IMR-90 (cell line): ENCODE measurements at regions not wholly inside any gene's neighbourhood (a gene's known extent, or its start where the extent isn't known, plus 50 kb on each side); places are given as distances from the start of the nearest gene placed in this dataset.

Experiments
- ATAC-seq: fragments of 200-7000 bp; cut with Tn5 transposase; 2 replicates; pipeline ENCODE4 v1.9.1; 2020; ENCODE audit warnings: low read depth, mild to moderate bottlenecking, moderate library complexity
- BruUV-seq: library from RNA; stranded (reverse); fragments of 400-500 nt; replicated peaks from 2 replicates; lab custom pipeline; 2021; lab: Mats Ljungman, UMichigan
- CTCF ChIA-PET: fragments of 300-600 bp; formaldehyde crosslinking; extraction: SDS; loops from one replicate; lab custom pipeline; 2021; ENCODE audit warnings: antibody characterized with exemption; lab: Yijun Ruan, JAX
- POLR2A ChIA-PET: fragments of 300-600 bp; sonication (Branson Sonifier 250); formaldehyde crosslinking; loops from one replicate; lab custom pipeline; 2022; ENCODE audit warnings: antibody characterized with exemption; ENCODE audit not compliant: unreplicated experiment; lab: Charles Lee
- DNase-seq: peaks from one replicate; pipeline ENCODE4 v3.0.0; 2013
- H2AFZ ChIP-seq: replicated peaks from 2 replicates; pipeline ENCODE3; 2013; ENCODE audit warnings: low read length, mild to moderate bottlenecking; ENCODE audit not compliant: poor library complexity
- H2AK5ac ChIP-seq: 2 replicates; pipeline ENCODE4 v1.6.1; 2013; ENCODE audit warnings: low read depth, low read length, inconsistent platforms
- H2AK9ac ChIP-seq: replicated peaks from 2 replicates; pipeline ENCODE3; 2013; ENCODE audit warnings: mild to moderate bottlenecking, low read depth, low read length, moderate library complexity; ENCODE audit not compliant: poor library complexity
- H2BK120ac ChIP-seq: 2 replicates; pipeline ENCODE4 v1.6.1; 2013; ENCODE audit warnings: low read depth, low read length, inconsistent platforms
- H2BK15ac ChIP-seq: 3 replicates; pipeline ENCODE4 v1.6.1; 2013; ENCODE audit warnings: low read depth, low read length, inconsistent platforms
- H2BK20ac ChIP-seq: 2 replicates; pipeline ENCODE4 v1.6.1; 2013; ENCODE audit warnings: low read depth, mild to moderate bottlenecking, inconsistent platforms, low read length, moderate library complexity
- H2BK5ac ChIP-seq: 2 replicates; pipeline ENCODE4 v1.6.1; 2013; ENCODE audit warnings: mild to moderate bottlenecking, low read depth, low read length, inconsistent platforms; ENCODE audit not compliant: poor library complexity, severe bottlenecking
- H3K14ac ChIP-seq: replicated peaks from 2 replicates; pipeline ENCODE4 v1.6.1; 2013; ENCODE audit warnings: low read depth, low read length, inconsistent platforms
- H3K18ac ChIP-seq: 2 replicates; pipeline ENCODE4 v1.6.1; 2013; ENCODE audit warnings: low read depth, low read length, control low read depth
- H3K23ac ChIP-seq: 2 replicates; pipeline ENCODE4 v1.6.1; 2013; ENCODE audit warnings: low read depth, low read length, inconsistent platforms
- H3K27ac ChIP-seq: 2 replicates; pipeline ENCODE4 v1.5.1; 2013; ENCODE audit warnings: mild to moderate bottlenecking, control low read depth, low read length; ENCODE audit not compliant: insufficient read depth
- H3K27me3 ChIP-seq: 2 replicates; pipeline ENCODE4 v1.6.1; 2013; ENCODE audit warnings: low read length; ENCODE audit not compliant: control insufficient read depth, insufficient read depth
- H3K36me3 ChIP-seq: 2 replicates; pipeline ENCODE4 v1.6.1; 2013; ENCODE audit warnings: low read length, mixed read lengths; ENCODE audit not compliant: control insufficient read depth, insufficient read depth
- H3K4ac ChIP-seq: 2 replicates; pipeline ENCODE4 v1.6.1; 2013; ENCODE audit warnings: low read depth, low read length, inconsistent platforms
- H3K4me1 ChIP-seq: 2 replicates; pipeline ENCODE4 v1.6.1; 2013; ENCODE audit warnings: low read length, mixed read lengths; ENCODE audit not compliant: control insufficient read depth, insufficient read depth
- H3K4me2 ChIP-seq: 2 replicates; pipeline ENCODE4 v1.6.1; 2013; ENCODE audit warnings: low read depth, mild to moderate bottlenecking, control low read depth, low read length, moderate library complexity
- H3K4me3 ChIP-seq: 2 replicates; pipeline ENCODE4 v1.5.1; 2013; ENCODE audit warnings: low read depth, mild to moderate bottlenecking, control low read depth, low read length, moderate library complexity; ENCODE audit not compliant: insufficient read depth
- H3K56ac ChIP-seq: 2 replicates; pipeline ENCODE4 v1.6.1; 2013; ENCODE audit warnings: low read length, inconsistent platforms; ENCODE audit not compliant: insufficient read depth; ENCODE audit errors: extremely low read depth
- H3K79me1 ChIP-seq, 2 experiments: 2 replicates each; pipeline ENCODE4 v1.6.1; 2013; ENCODE audit warnings: low read length in 2 of 2, inconsistent platforms in 1 of 2, low read depth in 1 of 2
- H3K9ac ChIP-seq: 2 replicates; pipeline ENCODE4 v1.6.1; 2013; ENCODE audit warnings: low read depth, low read length, control low read depth
- H3K9me1 ChIP-seq: 2 replicates; pipeline ENCODE4 v1.6.1; 2013; ENCODE audit warnings: low read length, inconsistent platforms; ENCODE audit not compliant: insufficient read depth
- H3K9me3 ChIP-seq: 2 replicates; pipeline ENCODE4 v1.6.1; 2013; ENCODE audit warnings: low read length; ENCODE audit not compliant: control insufficient read depth, insufficient read depth
- H4K20me1 ChIP-seq: 2 replicates; pipeline ENCODE4 v1.6.1; 2013; ENCODE audit warnings: low read length, inconsistent platforms; ENCODE audit not compliant: insufficient read depth
- H4K5ac ChIP-seq: 2 replicates; pipeline ENCODE4 v1.6.1; 2013; ENCODE audit warnings: mild to moderate bottlenecking, low read depth, low read length, control low read depth
- H4K8ac ChIP-seq, 2 experiments: 2 replicates each; pipeline ENCODE4 v1.6.1; 2013; ENCODE audit warnings: low read depth in 2 of 2, low read length in 2 of 2, control low read depth in 1 of 2, inconsistent platforms in 1 of 2
- H4K91ac ChIP-seq: 2 replicates; pipeline ENCODE4 v1.6.1; 2013; ENCODE audit warnings: low read depth, low read length, inconsistent platforms; ENCODE audit not compliant: insufficient read depth
- CEBPB ChIP-seq: IDR thresholded peaks from 2 replicates; pipeline ENCODE4 v1.6.1; 2012; ENCODE audit warnings: low read depth, low read length, improper control_type of control experiment
- CHD1 ChIP-seq: IDR thresholded peaks from 2 replicates; pipeline ENCODE4 v1.6.1; 2012; ENCODE audit warnings: low read depth, low read length, improper control_type of control experiment
- MAFK ChIP-seq: IDR thresholded peaks from 2 replicates; pipeline ENCODE4 v1.6.1; 2012; ENCODE audit warnings: low read depth, low read length, improper control_type of control experiment
- MAZ ChIP-seq: IDR thresholded peaks from 2 replicates; pipeline ENCODE4 v1.6.1; 2012; ENCODE audit warnings: low read depth, mild to moderate bottlenecking, low read length, improper control_type of control experiment, moderate library complexity, borderline replicate concordance
- MXI1 ChIP-seq: IDR thresholded peaks from 2 replicates; pipeline ENCODE4 v1.6.1; 2012; ENCODE audit warnings: low read depth, mild to moderate bottlenecking, low read length, moderate library complexity, borderline replicate concordance
- NFE2L2 ChIP-seq: fragments of 150-350 bp; IDR thresholded peaks from 2 replicates; pipeline ENCODE4 v1.6.1; 2016; ENCODE audit warnings: low read depth, mild to moderate bottlenecking, low read length
- POLR2A ChIP-seq: IDR thresholded peaks from 2 replicates; pipeline ENCODE4 v1.6.1; 2012; ENCODE audit warnings: mild to moderate bottlenecking, low read depth, low read length
- RAD21 ChIP-seq: IDR thresholded peaks from 2 replicates; pipeline ENCODE4 v1.6.1; 2012; ENCODE audit warnings: low read length, improper control_type of control experiment
- RCOR1 ChIP-seq: IDR thresholded peaks from 2 replicates; pipeline ENCODE4 v1.6.1; 2012; ENCODE audit warnings: mild to moderate bottlenecking, low read length, improper control_type of control experiment; ENCODE audit not compliant: insufficient replicate concordance
- RFX5 ChIP-seq: IDR thresholded peaks from 2 replicates; pipeline ENCODE4 v1.8.0; 2012; ENCODE audit warnings: low read depth, mild to moderate bottlenecking, low read length, moderate library complexity
- SMC3 ChIP-seq: fragments of 150-350 bp; IDR thresholded peaks from 2 replicates; pipeline ENCODE4 v1.6.1; 2016; ENCODE audit warnings: low read depth, mild to moderate bottlenecking, antibody characterized with exemption, low read length, moderate library complexity
- WGBS, 2 experiments: methylation state at CpG; one replicate each; pipeline versions ENCODE4 v1.1.5 to v1.1.7; 2013; ENCODE audit warnings: missing lambda C conversion rate in 2 of 2; ENCODE audit not compliant: insufficient read length in 1 of 2; ENCODE audit errors: extremely low coverage in 2 of 2; 5-methylcytosine and 5-hydroxymethylcytosine counted together
- dilution Hi-C: fragments of 300-500 bp; cut with HindIII; formaldehyde crosslinking; loops from one replicate; pipeline ENCODE4 v1.14.3; 2018; ENCODE audit warnings: low sequenced_read_pairs; ENCODE audit not compliant: unreplicated experiment
- in situ Hi-C: fragments of 300-500 bp; cut with MboI; formaldehyde crosslinking; loops from 3 replicates; pipeline ENCODE4 v1.14.3; 2019; ENCODE audit warnings: low sequenced_read_pairs, inconsistent platforms, mixed read lengths
- intact Hi-C: fragments of 100-400 bp; cut with micrococcal nuclease; formaldehyde crosslinking; loops from 2 replicates; pipeline ENCODE4 v1.10.0; 2022
- TF ChIP-seq, protein P1 (sequence below): fragments of 150-350 bp; IDR thresholded peaks from 2 replicates; pipeline ENCODE4 v1.6.1; 2016; ENCODE audit warnings: low read depth, mild to moderate bottlenecking, low read length, moderate library complexity, borderline replicate concordance
- TF ChIP-seq, protein P2 (sequence below): conservative IDR thresholded peaks from 2 replicates; pipeline ENCODE4 v1.5.1; 2012; ENCODE audit warnings: mild to moderate bottlenecking, low read depth, low read length, improper control_type of control experiment

DNA sequence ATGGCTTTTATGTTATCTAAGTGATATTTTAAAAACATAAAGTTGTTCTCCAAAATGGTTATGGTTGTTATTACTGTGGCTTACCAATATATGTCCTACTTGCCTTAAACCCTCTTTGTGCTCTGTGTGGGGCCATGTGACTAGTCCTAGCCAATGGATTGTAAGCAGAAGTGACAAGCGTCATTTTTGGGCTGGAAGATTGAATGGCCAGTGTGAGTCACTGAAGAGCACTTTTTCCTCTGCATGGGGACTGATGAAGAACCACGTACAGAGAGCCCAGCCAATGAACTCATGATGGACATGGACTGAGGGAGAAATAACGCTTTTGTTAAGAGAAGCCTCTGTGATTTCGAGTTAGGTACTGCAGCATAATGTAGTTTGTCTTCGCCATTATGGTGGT is 332.7 kb downstream of the EDEM1 start:
- ChIA-PET POLR2A (no interaction called here), CTCF (no interaction called here)
- H2BK15ac ChIP-seq: no peak overlapping the region
- no peak overlapping the region for H3K4me3 ChIP-seq
- no peak overlapping the region for H3K23ac ChIP-seq
- H3K79me1 ChIP-seq: no peaks in the 10 kb centered on the region
- no peak overlapping the region for H4K91ac ChIP-seq
- no TSS peak for BruUV-seq
- H3K27ac ChIP-seq: no peak overlapping the region
- no peak overlapping the region for H3K4ac ChIP-seq
- no peaks in the 10 kb centered on the region for H3K36me3 ChIP-seq
- intact Hi-C loops (no loop called here), in situ Hi-C loops (no loop called here), dilution Hi-C loops (no loop called here)
- DNase-seq (no peak), ATAC-seq (no peak)
- H2AFZ ChIP-seq: no peak overlapping the region
- no peak overlapping the region for H3K4me2 ChIP-seq
- H2BK120ac ChIP-seq: no peak overlapping the region
- no peak overlapping the region for H2AK5ac ChIP-seq
- H3K9me3 ChIP-seq: 0 out of 2 replicates have a peak, but pooled peaks cover 2% of the 10 kb centered on the region
- H2BK5ac ChIP-seq: no peak overlapping the region
- H3K9me1 ChIP-seq: no peaks in the 10 kb centered on the region
- H3K4me1 ChIP-seq: no peaks in the 10 kb centered on the region
- H3K14ac ChIP-seq: no peak overlapping the region
- H4K8ac ChIP-seq: no peak overlapping the region
- H3K56ac ChIP-seq: no peak overlapping the region
- H3K27me3 ChIP-seq: no peaks in the 10 kb centered on the region
- 8% methylated on average over 2 of the region's 5 CpGs; no CpG with 5 or more reads in 1 of the 2 experiments for WGBS, 2 experiments
- no peak overlapping the region for H3K18ac ChIP-seq
- H4K5ac ChIP-seq: no peak overlapping the region
- H3K9ac ChIP-seq: no peak overlapping the region
- no peak overlapping the region for H2BK20ac ChIP-seq
- no peak for TF ChIP-seq RFX5
- TF ChIP-seq POLR2A: no peak
- no peak for TF ChIP-seq SMC3
- no peak for TF ChIP-seq MXI1
- no peak for TF ChIP-seq MAZ
- TF ChIP-seq, protein P1, sequence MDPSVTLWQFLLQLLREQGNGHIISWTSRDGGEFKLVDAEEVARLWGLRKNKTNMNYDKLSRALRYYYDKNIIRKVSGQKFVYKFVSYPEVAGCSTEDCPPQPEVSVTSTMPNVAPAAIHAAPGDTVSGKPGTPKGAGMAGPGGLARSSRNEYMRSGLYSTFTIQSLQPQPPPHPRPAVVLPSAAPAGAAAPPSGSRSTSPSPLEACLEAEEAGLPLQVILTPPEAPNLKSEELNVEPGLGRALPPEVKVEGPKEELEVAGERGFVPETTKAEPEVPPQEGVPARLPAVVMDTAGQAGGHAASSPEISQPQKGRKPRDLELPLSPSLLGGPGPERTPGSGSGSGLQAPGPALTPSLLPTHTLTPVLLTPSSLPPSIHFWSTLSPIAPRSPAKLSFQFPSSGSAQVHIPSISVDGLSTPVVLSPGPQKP: no peak
- TF ChIP-seq RAD21: no peak
- no peak for TF ChIP-seq NFE2L2
- TF ChIP-seq RCOR1: no peak
- no peak for TF ChIP-seq CHD1
- TF ChIP-seq CEBPB: no peak
- TF ChIP-seq, protein P2, sequence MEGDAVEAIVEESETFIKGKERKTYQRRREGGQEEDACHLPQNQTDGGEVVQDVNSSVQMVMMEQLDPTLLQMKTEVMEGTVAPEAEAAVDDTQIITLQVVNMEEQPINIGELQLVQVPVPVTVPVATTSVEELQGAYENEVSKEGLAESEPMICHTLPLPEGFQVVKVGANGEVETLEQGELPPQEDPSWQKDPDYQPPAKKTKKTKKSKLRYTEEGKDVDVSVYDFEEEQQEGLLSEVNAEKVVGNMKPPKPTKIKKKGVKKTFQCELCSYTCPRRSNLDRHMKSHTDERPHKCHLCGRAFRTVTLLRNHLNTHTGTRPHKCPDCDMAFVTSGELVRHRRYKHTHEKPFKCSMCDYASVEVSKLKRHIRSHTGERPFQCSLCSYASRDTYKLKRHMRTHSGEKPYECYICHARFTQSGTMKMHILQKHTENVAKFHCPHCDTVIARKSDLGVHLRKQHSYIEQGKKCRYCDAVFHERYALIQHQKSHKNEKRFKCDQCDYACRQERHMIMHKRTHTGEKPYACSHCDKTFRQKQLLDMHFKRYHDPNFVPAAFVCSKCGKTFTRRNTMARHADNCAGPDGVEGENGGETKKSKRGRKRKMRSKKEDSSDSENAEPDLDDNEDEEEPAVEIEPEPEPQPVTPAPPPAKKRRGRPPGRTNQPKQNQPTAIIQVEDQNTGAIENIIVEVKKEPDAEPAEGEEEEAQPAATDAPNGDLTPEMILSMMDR: no peak
- TF ChIP-seq MAFK: no peak
- H2AK9ac ChIP-seq: no peak overlapping the region
- no peaks in the 10 kb centered on the region for H4K20me1 ChIP-seq
